Stomach smooth muscle (tissue), 2 donors: ENCODE measurements at regions not wholly inside any gene's neighbourhood (a gene's known extent, or its start where the extent isn't known, plus 50 kb on each side); places are given as distances from the start of the nearest gene placed in this dataset.

ENCODE experiments used
- H3K27ac ChIP-seq: one replicate; pipeline ENCODE4 v1.7.0; 2013; ENCODE audit warnings: mild to moderate bottlenecking, low read length, inconsistent platforms
- H3K27me3 ChIP-seq, 2 donors: one replicate each; pipeline ENCODE4 v1.7.0; 2013; ENCODE audit warnings: low read length in 2 of 2; ENCODE audit not compliant: insufficient read depth in 2 of 2, control insufficient read depth in 1 of 2
- H3K36me3 ChIP-seq, 2 donors: one replicate each; pipeline ENCODE4 v1.7.0; 2013; ENCODE audit warnings: low read length in 2 of 2; ENCODE audit not compliant: control insufficient read depth in 2 of 2, insufficient read depth in 2 of 2
- H3K4me1 ChIP-seq: one replicate; pipeline ENCODE4 v1.7.0; 2013; ENCODE audit warnings: low read length; ENCODE audit not compliant: control insufficient read depth, insufficient read depth
- H3K4me3 ChIP-seq, 2 donors: one replicate each; pipeline ENCODE4 v1.7.0; 2013; ENCODE audit warnings: low read length in 2 of 2
- H3K9ac ChIP-seq, 2 donors: one replicate each; pipeline ENCODE4 v1.7.0; 2013; ENCODE audit warnings: low read length in 2 of 2, mild to moderate bottlenecking in 1 of 2
- H3K9me3 ChIP-seq, 2 donors: one replicate each; pipeline ENCODE4 v1.7.0; 2013; ENCODE audit warnings: low read length in 2 of 2; ENCODE audit not compliant: control insufficient read depth in 2 of 2
- donor health status: healthy.
- donor health status: Pancreatic carcinoma.

DNA sequence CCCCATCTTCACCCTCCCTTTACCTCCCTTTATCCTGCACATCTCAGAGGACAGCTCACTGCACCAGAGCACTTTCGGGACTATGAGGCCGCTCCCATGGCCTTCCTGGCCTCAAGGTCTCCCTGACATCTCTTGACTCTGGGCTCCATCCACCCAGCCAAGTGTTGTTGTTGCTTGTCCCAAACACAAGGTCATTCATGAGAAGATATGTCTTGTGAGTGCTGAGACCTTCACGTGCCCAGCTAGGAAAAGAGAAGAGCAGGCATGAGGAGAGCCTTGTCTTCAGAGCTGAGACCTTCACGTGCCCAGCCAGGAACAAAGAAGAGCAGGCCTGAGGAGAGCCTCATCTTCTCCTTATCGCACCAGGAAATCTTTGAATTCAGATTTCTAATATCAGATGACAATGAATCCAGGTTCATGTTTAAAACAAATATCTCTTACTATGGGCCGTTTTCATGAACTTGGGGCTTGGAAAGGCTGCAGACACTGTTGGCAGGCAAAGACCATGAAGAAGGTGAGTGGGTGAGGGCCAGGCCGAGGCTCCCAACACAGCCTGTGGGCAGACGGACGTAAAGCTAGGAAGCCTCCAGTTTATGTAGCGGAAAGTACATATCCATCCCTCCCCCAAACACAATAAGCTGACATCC is 256.1 kb downstream of the NDUFA10 start:
- H3K9ac ChIP-seq: no peak overlapping the region
- H3K4me1 ChIP-seq: no peaks in the 10 kb centered on the region
- H3K36me3 ChIP-seq: no peaks in the 10 kb centered on the region
- no peak overlapping the region for H3K27ac ChIP-seq
- peaks cover 7 to 8% of the 10 kb centered on the region in 2 donors for H3K9me3 ChIP-seq
- no peaks in the 10 kb centered on the region for H3K27me3 ChIP-seq
- H3K4me3 ChIP-seq: no peak overlapping the region

- no peaks in the 10 kb centered on the region for H3K4me1 ChIP-seq
Observed at GRCh38 chr2:239768031-239768790, 256.9 kb downstream of the NDUFA10 start.

DNA sequence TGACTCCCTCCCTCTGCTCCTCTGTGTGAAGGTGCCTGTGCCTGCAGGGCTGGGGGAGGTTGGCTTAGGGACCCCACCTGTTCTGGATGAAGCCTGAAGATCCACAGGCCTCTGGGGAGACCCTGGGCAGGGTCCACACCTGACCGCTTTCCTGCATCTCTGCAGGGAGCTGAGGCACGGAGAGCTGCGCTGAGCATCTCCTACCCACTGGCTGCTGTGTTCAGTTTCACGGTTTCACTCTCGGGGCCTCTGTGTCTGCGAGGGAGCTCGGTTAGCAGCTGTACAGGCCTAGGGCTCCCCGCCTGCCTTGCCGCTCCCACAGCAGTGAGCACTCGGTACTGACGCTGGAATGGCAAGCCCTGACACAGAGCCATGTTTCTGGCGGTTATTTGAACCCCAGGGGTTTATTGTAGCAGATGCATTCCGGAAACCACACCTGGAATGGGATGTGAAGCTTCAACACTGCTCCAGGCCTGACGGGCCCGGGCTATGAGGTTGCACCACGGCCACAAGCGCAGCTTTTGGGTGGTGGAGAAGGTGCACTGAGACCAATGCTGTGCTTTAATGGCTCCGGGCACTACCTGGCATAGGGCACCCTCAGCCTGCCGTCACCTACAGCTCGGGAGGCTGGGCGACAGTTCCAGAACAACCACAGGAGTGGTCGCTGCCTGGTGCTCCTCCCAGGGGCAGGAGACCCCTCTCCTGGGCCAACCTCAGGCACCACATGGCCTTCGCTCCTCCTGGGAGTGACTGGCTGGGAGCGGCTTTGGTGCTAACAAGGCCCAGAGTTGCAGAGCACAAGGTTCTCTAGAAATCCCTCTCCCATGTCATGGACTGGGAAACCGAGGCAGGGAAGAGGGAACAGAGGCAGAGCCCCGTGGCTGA is 257.9 kb downstream of the NDUFA10 start:
- no peaks in the 10 kb centered on the region for H3K36me3 ChIP-seq
- no peak overlapping the region for H3K27ac ChIP-seq
- H3K9me3 ChIP-seq: peaks cover 7 to 8% of the 10 kb centered on the region in 2 donors
- peaks cover 5% of the 10 kb centered on the region for H3K4me1 ChIP-seq
- no peaks in the 10 kb centered on the region for H3K27me3 ChIP-seq
- H3K4me3 ChIP-seq: no peak overlapping the region
- no peak overlapping the region for H3K9ac ChIP-seq

More at GRCh38 chr2:239768031-239768790, 256.9 kb downstream of the NDUFA10 start:
- Histone ChIP-seq H3K27me3 (no peaks in the 10 kb centered on the region), H3K4me3 (no peak overlapping the region), H3K36me3 (no peaks in the 10 kb centered on the region), H3K9me3 (peaks cover 7 to 8% of the 10 kb centered on the region in 2 donors), H3K27ac (no peak overlapping the region), H3K9ac (no peak overlapping the region)

- H3K27me3 ChIP-seq: no peaks in the 10 kb centered on the region
- H3K36me3 ChIP-seq: no peaks in the 10 kb centered on the region
- no peak overlapping the region for H3K27ac ChIP-seq
- no peak overlapping the region for H3K9ac ChIP-seq
- no peak overlapping the region for H3K4me3 ChIP-seq
- H3K4me1 ChIP-seq: peaks cover 5% of the 10 kb centered on the region
- H3K9me3 ChIP-seq: no peaks in the 10 kb centered on the region
Observed at GRCh38 chr2:239765911-239766310, 259.2 kb downstream of the NDUFA10 start.

DNA sequence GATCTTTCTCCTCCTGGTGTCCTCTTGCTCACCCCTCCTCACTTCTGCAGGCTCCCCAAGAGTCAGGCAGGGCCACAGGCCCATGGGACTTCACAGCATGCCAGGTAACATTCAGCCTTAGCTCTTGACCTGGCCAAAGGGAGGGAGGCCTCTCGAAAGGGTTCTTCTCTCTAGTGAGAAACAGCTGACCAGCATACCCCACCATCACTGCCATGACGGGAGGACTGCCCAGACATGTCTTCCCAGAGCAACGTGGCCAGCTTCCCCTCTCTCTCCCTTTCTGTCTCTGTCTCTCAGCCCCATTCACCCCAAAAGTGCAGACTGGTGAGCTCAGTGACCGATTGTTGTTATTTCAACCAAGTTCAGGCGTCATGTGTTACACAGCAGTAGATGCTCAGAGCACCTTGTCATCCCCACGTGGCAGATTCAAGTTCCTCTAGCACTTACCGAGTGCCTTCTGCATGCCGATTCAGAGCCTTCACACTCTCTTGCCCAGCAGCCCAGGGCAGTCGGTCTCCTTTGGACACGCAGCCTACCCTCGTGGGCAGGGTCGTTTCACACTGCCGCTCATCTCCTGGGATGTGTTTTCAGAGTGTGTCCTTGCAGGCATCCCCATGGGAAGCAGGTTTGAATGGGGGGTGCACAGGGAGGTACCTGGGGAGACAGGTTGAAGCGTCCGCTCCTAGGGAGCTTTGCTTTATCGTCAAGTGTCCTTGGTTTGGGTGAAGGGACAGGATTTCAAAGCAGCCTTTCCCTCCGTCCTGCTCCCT is 259.9 kb downstream of the NDUFA10 start:
- Histone ChIP-seq H3K4me1 (peaks cover 5% of the 10 kb centered on the region), H3K36me3 (no peaks in the 10 kb centered on the region), H3K27me3 (no peaks in the 10 kb centered on the region)

GRCh38 chr2:239763433-239764097 is 261.6 kb downstream of the NDUFA10 start:
- no peaks in the 10 kb centered on the region for H3K36me3 ChIP-seq
- H3K9ac ChIP-seq: no peak overlapping the region
- no peaks in the 10 kb centered on the region for H3K27me3 ChIP-seq
- H3K4me3 ChIP-seq: no peak overlapping the region
- peaks cover 0 to 8% of the 10 kb centered on the region in 2 donors for H3K9me3 ChIP-seq
- peaks cover 7% of the 10 kb centered on the region for H3K4me1 ChIP-seq
- no peak overlapping the region for H3K27ac ChIP-seq

More for the DNA sequence above, 259.9 kb downstream of the NDUFA10 start:
- Histone ChIP-seq H3K9ac (no peak overlapping the region), H3K27ac (no peak overlapping the region), H3K4me3 (no peak overlapping the region), H3K9me3 (peaks cover 0 to 6% of the 10 kb centered on the region in 2 donors)

- Histone ChIP-seq H3K27ac (no peak overlapping the region), H3K27me3 (no peaks in the 10 kb centered on the region), H3K4me3 (no peak overlapping the region), H3K36me3 (no peaks in the 10 kb centered on the region), H3K4me1 (peaks cover 13% of the 10 kb centered on the region), H3K9me3 (peaks cover 0 to 8% of the 10 kb centered on the region in 2 donors), H3K9ac (no peak overlapping the region)
Observed at GRCh38 chr2:239762655-239763269, 262.4 kb downstream of the NDUFA10 start.

- Histone ChIP-seq H3K36me3 (no peaks in the 10 kb centered on the region), H3K4me1 (peaks cover 17% of the 10 kb centered on the region), H3K9me3 (peaks cover 0 to 8% of the 10 kb centered on the region in 2 donors), H3K4me3 (no peak overlapping the region), H3K27me3 (no peaks in the 10 kb centered on the region), H3K9ac (no peak overlapping the region), H3K27ac (no peak overlapping the region)
Observed at GRCh38 chr2:239762106-239762505, 263.0 kb downstream of the NDUFA10 start.

DNA sequence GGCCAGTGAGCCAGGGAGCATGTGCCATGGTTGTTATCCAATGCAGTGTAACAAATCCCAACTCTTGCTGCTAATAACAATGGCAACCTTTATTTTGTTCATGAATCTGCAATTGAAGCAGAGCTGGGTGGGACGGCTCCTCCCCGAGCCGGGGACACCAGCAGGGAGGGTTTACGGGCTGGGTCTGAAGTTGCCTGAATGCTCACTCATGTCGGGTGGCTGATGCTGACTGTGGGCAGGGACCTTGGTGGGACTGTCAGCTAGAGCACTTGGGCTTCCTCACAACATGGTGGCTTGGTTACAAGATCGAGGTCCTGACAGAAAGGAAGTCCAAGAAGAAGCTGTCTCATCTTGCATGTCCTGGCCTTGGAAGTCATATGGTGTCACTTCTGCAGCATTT is 264.5 kb downstream of the NDUFA10 start:
- Histone ChIP-seq H3K9ac (no peak overlapping the region), H3K27ac (no peak overlapping the region), H3K4me3 (no peak overlapping the region), H3K9me3 (peaks cover 0 to 8% of the 10 kb centered on the region in 2 donors), H3K4me1 (peaks cover 20% of the 10 kb centered on the region), H3K36me3 (no peaks in the 10 kb centered on the region), H3K27me3 (no peaks in the 10 kb centered on the region)
